HL-60 (cell line): ENCODE measurements at regions not wholly inside any gene's neighbourhood (a gene's known extent, or its start where the extent isn't known, plus 50 kb on each side); places are given as distances from the start of the nearest gene placed in this dataset.

Experiments used
- DNase-seq, 2 experiments: peaks; one replicate each; pipeline ENCODE4 v3.0.0-alpha.2; 2010 to 2020; ENCODE audit warnings: low read depth in 1 of 2, low spot score in 1 of 2
- H3K27ac ChIP-seq: fragments of 250-450 bp; sonication (Bioruptor Pico); replicated peaks from 2 replicates; pipeline ENCODE4 v1.5.1; 2020; ENCODE audit warnings: mild to moderate bottlenecking, moderate library complexity
- H3K27me3 ChIP-seq: fragments of 250-450 bp; sonication (Bioruptor Pico); 2 replicates; pipeline ENCODE4 v1.5.1; 2021; ENCODE audit warnings: mild to moderate bottlenecking, moderate library complexity; ENCODE audit not compliant: insufficient read depth, poor library complexity, severe bottlenecking
- H3K4me3 ChIP-seq: replicated peaks from 2 replicates; pipeline ENCODE4 v1.5.1; 2011; ENCODE audit warnings: mild to moderate bottlenecking, control low read depth, low read length; ENCODE audit not compliant: insufficient read depth
- CTCF ChIP-seq: IDR thresholded peaks from one replicate; pipeline ENCODE4 v1.5.1; 2011; ENCODE audit warnings: low read length, control low read depth, inconsistent platforms; ENCODE audit not compliant: insufficient read depth
- GABPA ChIP-seq: IDR thresholded peaks from 2 replicates; pipeline ENCODE4 v1.6.1; 2012; ENCODE audit warnings: low read depth
- POLR2AphosphoS5 ChIP-seq: IDR thresholded peaks from 2 replicates; pipeline ENCODE4 v1.6.1; 2012; ENCODE audit warnings: low read depth
- SPI1 ChIP-seq: IDR thresholded peaks from 2 replicates; pipeline ENCODE4 v1.6.1; 2012; ENCODE audit warnings: low read depth, mild to moderate bottlenecking, borderline replicate concordance
- TF ChIP-seq, protein P1 (sequence below): IDR thresholded peaks from 2 replicates; pipeline ENCODE4 v1.6.1; 2012; ENCODE audit warnings: low read depth; ENCODE audit not compliant: insufficient replicate concordance

DNA sequence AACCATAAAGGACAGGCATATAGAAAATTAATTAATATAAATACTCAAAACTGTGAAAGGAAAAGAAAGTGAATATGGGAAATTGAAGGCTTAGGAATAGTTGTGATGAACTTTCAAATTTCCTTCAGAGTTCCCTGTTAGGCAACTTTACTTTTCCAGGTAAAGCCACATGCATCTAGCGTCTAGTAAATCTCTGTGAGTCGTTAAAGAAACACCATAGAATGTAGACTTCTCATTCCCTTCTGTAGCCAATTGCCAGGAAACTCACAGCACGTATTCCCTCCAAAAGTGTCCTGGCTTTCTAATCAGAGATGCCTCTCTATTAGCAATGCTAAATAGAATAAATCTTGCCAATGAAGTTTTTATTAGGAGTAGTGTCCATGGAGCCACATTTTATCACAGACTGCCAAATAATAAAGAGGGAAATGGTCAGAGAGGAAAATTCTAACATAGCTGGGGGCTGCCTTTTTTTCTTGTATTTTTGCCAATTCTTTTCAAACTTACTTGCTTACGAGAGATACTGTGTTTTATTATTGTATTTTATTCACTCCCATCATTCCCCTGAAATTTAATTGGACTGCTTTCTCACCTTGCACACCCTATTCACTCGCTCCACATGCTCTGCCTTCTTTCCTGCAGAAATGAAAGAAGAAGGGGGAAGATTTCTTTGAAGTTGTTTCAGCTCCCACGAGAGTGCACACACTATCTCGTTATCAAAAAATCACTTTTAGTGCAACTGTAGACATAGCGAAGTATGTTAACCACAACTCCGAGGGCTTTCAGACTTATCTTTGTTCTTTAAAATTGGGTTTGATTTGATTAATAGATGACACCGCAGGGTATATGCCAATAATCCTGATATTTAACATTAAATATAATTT, 439.0 kb downstream of the CSNK1G3 start:
- Histone ChIP-seq H3K27ac (no peak overlapping the region), H3K27me3 (no peaks in the 10 kb centered on the region), H3K4me3 (no peak overlapping the region)
- DNase-seq: no peak
- TF ChIP-seq, protein P1, sequence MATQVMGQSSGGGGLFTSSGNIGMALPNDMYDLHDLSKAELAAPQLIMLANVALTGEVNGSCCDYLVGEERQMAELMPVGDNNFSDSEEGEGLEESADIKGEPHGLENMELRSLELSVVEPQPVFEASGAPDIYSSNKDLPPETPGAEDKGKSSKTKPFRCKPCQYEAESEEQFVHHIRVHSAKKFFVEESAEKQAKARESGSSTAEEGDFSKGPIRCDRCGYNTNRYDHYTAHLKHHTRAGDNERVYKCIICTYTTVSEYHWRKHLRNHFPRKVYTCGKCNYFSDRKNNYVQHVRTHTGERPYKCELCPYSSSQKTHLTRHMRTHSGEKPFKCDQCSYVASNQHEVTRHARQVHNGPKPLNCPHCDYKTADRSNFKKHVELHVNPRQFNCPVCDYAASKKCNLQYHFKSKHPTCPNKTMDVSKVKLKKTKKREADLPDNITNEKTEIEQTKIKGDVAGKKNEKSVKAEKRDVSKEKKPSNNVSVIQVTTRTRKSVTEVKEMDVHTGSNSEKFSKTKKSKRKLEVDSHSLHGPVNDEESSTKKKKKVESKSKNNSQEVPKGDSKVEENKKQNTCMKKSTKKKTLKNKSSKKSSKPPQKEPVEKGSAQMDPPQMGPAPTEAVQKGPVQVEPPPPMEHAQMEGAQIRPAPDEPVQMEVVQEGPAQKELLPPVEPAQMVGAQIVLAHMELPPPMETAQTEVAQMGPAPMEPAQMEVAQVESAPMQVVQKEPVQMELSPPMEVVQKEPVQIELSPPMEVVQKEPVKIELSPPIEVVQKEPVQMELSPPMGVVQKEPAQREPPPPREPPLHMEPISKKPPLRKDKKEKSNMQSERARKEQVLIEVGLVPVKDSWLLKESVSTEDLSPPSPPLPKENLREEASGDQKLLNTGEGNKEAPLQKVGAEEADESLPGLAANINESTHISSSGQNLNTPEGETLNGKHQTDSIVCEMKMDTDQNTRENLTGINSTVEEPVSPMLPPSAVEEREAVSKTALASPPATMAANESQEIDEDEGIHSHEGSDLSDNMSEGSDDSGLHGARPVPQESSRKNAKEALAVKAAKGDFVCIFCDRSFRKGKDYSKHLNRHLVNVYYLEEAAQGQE: no peak
- TF ChIP-seq CTCF (no peak), GABPA (no peak), SPI1 (no peak), POLR2AphosphoS5 (no peak)

- H3K27me3 ChIP-seq: no peaks in the 10 kb centered on the region
- no peak overlapping the region for H3K4me3 ChIP-seq
- TF ChIP-seq CTCF: no peak
- TF ChIP-seq, protein P1: no peak
- TF ChIP-seq SPI1: no peak
- no peak for DNase-seq
- no peak overlapping the region for H3K27ac ChIP-seq
Measured at GRCh38 chr5:123949807-123950340, 437.9 kb downstream of the CSNK1G3 start.

DNA sequence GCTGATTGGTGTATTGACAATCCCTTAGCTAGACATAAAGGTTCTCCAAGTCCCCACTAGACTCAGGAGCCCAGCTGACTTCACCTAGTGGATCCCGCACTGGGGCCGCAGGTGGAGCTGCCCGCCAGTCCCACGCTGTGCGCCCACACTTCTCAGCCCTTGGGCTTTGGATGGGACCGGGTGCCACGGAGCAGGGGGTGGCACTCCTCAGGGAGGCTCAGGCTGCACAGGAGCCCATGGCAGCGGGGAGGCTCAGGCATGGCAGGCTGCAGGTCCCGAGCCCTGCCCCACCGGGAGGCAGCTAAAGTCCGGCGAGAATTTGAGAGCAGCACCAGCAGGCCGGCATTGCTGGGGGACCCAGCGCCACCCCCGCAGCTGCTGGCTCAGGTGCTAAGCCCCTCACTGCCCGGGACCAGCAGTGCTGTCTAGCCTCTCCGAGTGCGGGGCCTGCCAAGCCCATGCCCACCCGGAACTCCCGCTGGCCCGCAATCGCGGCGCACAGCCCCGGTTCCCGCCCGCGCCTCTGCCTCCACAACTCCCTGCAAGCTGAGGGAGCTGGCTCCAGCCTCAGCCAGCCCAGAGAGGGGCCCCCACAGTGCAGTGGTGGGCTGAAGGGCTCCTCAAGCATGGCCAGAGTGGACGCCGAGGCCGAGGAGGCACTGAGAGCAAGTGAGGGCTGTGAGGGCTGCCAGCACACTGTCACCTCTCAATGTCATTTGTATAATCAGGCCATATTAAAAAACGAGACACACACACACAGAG, 437.2 kb downstream of the CSNK1G3 start:
- H3K27ac ChIP-seq: no peak overlapping the region
- no peaks in the 10 kb centered on the region for H3K27me3 ChIP-seq
- no peak for DNase-seq
- no peak overlapping the region for H3K4me3 ChIP-seq
- TF ChIP-seq POLR2AphosphoS5 (no peak), SPI1 (no peak), GABPA (no peak), CTCF (no peak)
- TF ChIP-seq, protein P1: no peak
